DND-41 (cell line): ENCODE measurements at regions not wholly inside any gene's neighbourhood (a gene's known extent, or its start where the extent isn't known, plus 50 kb on each side); places are given as distances from the start of the nearest gene placed in this dataset.

Source experiments
- EZH2 ChIP-seq: IDR thresholded peaks from 3 replicates; pipeline ENCODE4 v1.6.1; 2012; ENCODE audit warnings: borderline replicate concordance, low read depth, mild to moderate bottlenecking, moderate library complexity, low read length, inconsistent platforms; ENCODE audit not compliant: severe bottlenecking
- TF ChIP-seq, protein P1 (sequence below): IDR thresholded peaks from 2 replicates; pipeline ENCODE4 v1.5.1; 2012; ENCODE audit warnings: borderline replicate concordance, low read length, moderate library complexity, mild to moderate bottlenecking; ENCODE audit not compliant: poor library complexity, severe bottlenecking; ENCODE audit errors: extremely low read depth

DNA sequence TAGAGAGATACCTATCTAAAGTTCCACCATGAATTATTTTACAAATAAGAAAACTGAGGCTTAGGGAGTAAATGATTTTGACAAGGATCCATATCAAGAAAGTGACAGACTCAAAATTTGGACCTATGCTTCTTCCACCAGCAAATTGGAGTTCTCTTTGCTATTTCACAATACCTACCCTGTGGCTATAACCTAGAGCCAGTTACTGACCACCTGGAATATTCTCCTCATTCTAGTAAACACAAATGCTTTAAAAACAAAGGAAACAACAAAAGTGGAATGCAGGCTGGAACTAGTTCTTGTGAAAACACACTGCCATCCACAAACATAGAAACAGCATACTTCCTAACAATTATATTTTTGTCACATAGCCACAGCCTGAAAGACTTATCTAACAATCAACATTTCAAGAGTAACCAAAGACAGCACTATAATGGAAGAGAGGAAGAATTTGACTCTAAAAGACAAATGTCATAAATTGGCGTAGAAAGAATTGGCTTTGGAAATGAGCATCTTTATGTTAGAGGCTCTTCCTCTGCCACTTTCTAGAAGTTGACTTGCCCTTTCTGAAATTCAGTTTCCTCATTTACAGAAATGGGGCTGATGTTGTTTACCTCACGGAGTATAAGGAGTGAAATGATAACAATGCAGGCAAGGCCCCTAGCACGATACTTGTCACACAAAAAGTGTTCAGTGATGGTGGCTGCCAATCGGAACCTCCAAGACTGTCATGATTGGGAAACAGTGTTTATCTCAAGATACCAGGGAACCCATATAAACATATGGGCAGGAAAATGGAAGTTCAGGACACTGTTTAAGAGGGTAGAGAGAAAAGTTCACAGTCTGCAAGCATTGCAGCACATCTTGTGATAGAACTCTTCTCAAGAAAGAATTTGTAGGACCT lies 138.6 kb upstream of the LGR5 start:
- TF ChIP-seq EZH2: no peak
- TF ChIP-seq, protein P1, sequence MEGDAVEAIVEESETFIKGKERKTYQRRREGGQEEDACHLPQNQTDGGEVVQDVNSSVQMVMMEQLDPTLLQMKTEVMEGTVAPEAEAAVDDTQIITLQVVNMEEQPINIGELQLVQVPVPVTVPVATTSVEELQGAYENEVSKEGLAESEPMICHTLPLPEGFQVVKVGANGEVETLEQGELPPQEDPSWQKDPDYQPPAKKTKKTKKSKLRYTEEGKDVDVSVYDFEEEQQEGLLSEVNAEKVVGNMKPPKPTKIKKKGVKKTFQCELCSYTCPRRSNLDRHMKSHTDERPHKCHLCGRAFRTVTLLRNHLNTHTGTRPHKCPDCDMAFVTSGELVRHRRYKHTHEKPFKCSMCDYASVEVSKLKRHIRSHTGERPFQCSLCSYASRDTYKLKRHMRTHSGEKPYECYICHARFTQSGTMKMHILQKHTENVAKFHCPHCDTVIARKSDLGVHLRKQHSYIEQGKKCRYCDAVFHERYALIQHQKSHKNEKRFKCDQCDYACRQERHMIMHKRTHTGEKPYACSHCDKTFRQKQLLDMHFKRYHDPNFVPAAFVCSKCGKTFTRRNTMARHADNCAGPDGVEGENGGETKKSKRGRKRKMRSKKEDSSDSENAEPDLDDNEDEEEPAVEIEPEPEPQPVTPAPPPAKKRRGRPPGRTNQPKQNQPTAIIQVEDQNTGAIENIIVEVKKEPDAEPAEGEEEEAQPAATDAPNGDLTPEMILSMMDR: no peak
